MM.1S (cell line): ENCODE measurements at regions not wholly inside any gene's neighbourhood (a gene's known extent, or its start where the extent isn't known, plus 50 kb on each side); places are given as distances from the start of the nearest gene placed in this dataset.

ENCODE experiments used
- CTCF ChIP-seq: fragments of 300-600 bp; sonication (generic); IDR thresholded peaks from 2 replicates; pipeline ENCODE4 v1.5.1; 2016; ENCODE audit warnings: antibody characterized with exemption, low read length, mixed read lengths
- EZH2 ChIP-seq: fragments of 300-600 bp; sonication (generic); optimal IDR thresholded peaks from 2 replicates; pipeline ENCODE3; 2017; ENCODE audit warnings: low read depth, mild to moderate bottlenecking, antibody characterized with exemption, low read length, mixed read lengths
- EZH2phosphoT487 ChIP-seq: fragments of 300-600 bp; sonication (generic); IDR thresholded peaks from 2 replicates; pipeline ENCODE4 v1.6.1; 2018; ENCODE audit warnings: antibody characterized with exemption, low read length

- TF ChIP-seq CTCF (no peak), EZH2phosphoT487 (no peak), EZH2 (no peak)
These were observed 86.6 kb upstream of the MEI4 start for GRCh38 chr6:77566235-77566634.
